Kidney tubule cell (primary cell): ENCODE measurements at regions not wholly inside any gene's neighbourhood (a gene's known extent, or its start where the extent isn't known, plus 50 kb on each side); places are given as distances from the start of the nearest gene placed in this dataset.

Source experiments
- DNase-seq: peaks from one replicate; pipeline ENCODE4 v3.0.0-alpha.2; 2018; ENCODE audit warnings: low spot score

- no peak for DNase-seq
Measured at GRCh38 chr2:2848621-2849333, 517.7 kb upstream of the MYT1L start.

DNA sequence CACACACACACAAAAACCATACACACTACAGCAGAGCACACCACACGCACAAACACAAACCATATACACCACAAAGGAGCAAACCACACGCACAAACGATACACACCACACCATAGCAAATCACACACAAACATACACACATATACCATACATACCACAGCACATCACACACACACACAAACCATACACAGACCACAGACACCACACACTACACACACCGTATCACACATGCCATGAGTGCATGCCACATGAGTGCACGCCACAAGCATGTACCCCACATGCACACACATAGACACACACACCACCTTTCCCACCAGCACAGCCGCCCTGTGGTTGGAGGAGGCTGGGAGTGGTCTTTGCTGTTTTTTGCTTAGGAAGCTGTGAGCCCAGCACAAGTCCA is 517.1 kb upstream of the MYT1L start:
- DNase-seq: no peak

GRCh38 chr2:2847209-2847676 is 516.2 kb upstream of the MYT1L start:
- no peak for DNase-seq

- peak; percentile 48 for DNase-seq
Measured at GRCh38 chr2:2846332-2847208, 515.5 kb upstream of the MYT1L start.

GRCh38 chr2:2845806-2846315 is 514.8 kb upstream of the MYT1L start:
- DNase-seq: no peak

GRCh38 chr2:2845267-2845666 is 514.2 kb upstream of the MYT1L start:
- no peak for DNase-seq

- no peak for DNase-seq
Measured at GRCh38 chr2:2843969-2844548, 513.0 kb upstream of the MYT1L start.

GRCh38 chr2:2842466-2842865 is 511.4 kb upstream of the MYT1L start:
- DNase-seq: no peak

- no peak for DNase-seq
Measured at GRCh38 chr2:2840681-2841300, 509.7 kb upstream of the MYT1L start.

DNA sequence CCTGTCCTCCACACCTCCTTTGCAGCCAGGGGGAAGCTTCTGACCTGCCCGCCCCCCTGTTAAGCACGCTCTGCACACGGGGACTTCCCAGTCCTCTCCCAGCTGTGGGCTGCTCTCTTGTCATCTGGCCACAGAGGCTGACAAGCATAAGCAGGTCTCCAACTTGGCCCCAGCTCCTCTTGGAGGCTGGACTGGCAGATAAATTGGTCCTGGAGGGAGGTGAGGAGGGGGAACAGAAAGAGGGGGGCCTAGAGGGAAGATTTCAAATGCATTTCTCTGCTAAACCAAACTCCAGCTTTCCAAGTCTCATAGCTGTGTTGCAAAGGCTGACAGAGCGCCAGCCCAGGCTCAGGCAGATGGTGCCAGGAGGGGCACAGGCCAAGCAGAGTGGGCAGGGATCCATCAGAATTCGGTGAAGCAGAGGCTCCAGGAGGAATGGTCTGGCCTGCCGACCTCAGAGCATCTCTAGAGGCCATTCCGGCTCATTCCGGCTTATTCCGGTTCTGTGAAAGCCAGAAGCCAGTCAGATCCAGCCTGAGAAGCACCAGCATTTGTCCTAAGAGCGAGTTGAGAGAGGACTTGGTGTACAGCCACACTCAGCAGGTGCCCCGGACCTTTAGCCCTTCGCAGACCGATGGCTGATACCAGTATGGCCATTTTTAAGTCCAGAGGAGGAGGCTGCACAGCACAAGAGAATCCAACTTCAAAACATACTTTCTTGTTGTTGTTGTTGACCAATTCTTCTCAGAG is 508.9 kb upstream of the MYT1L start:
- DNase-seq: no peak

GRCh38 chr2:2839393-2839781 is 508.3 kb upstream of the MYT1L start:
- no peak for DNase-seq

GRCh38 chr2:2838548-2838845 is 507.4 kb upstream of the MYT1L start:
- DNase-seq: no peak

GRCh38 chr2:2837746-2838547 is 506.9 kb upstream of the MYT1L start:
- DNase-seq: no peak

- no peak for DNase-seq
Measured at GRCh38 chr2:2836343-2837070, 505.4 kb upstream of the MYT1L start.

DNA sequence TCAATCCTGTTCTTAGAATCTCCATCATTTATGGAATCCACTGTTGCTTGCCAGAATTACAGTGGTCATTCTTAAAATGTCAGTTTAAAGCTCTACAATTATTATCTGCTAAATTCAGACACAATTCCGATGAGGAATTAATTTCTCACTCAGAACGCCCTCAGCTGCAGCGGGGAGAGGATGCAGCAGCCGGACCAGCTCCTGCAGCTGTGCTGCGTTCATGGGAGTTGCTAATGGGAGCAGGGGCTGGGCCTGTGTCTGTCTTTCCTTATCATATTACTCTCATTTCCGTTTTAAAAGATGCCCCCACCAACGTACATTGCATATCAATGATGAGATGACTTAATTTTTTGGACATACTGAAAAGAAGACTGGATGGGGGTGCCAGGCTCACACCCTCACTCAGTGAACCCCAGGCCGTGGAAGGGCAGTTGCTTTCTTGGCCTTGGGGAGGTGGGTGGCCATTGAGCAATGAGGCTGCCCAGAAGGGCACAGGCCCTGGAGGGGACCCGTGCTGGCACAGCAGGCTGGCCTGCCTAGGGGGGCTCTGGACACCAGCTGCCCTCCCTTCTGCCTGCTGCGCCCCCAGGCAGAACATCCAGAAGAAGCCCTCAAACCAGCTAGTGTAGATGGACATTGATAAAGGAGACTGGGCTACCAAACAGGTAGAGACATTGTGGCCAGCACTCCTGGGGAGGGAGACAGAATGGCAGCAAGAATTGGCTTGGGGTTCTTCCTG is 503.6 kb upstream of the MYT1L start:
- DNase-seq: no peak

GRCh38 chr2:2834105-2834504 is 503.0 kb upstream of the MYT1L start:
- DNase-seq: no peak

DNA sequence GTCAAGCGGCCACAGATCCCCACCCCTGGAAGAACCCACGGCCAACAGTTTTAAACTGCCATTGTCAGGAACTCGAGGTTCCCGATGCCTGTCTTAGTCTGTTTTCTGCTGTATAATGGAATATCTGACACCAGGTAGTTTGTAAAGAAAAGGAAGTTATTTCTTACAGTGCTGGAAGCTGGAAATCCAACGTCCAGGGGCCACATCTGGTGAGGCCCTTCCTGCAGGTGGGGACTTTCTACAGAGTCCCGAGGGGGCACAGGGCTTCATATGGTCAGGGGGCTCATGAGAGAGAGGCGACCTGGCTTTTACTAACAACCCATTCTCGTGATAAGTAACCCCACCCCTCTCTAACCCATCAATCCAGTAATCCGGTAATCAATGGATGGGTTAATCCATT is 501.6 kb upstream of the MYT1L start:
- DNase-seq: no peak

GRCh38 chr2:2831633-2832032 is 500.6 kb upstream of the MYT1L start:
- DNase-seq: no peak

DNA sequence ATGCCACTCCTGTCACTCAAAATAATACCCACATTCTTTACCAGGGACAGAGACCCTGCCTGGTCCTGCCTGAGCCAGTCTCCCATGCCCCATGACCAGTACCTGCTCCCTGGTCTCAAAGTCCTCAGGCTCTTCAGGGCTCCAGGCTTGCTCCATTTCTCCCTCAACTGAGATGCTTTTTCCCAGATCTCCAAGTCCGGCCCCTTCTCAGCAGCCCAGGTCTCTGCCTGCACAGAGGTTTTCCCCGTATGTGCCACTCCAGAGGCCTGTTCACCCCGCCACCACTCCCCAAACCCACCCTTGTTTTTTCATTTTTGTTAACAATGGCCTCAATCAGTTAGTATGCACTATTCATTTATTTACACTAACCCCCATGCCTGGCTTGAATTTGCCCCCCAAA is 499.5 kb upstream of the MYT1L start:
- no peak for DNase-seq
